GM18505 (cell line): ENCODE measurements at regions not wholly inside any gene's neighbourhood (a gene's known extent, or its start where the extent isn't known, plus 50 kb on each side); places are given as distances from the start of the nearest gene placed in this dataset.

Experiments
- ATAC-seq: cut with Tn5 transposase; IDR thresholded peaks from one replicate; pipeline ENCODE4 v1.9.1; 2021; ENCODE audit not compliant: unreplicated experiment
- POLR2A ChIP-seq: IDR thresholded peaks from 4 replicates; pipeline ENCODE4 v1.6.1; 2011; ENCODE audit warnings: borderline replicate concordance; ENCODE audit not compliant: insufficient read depth, insufficient read length; ENCODE audit errors: extremely low read depth

DNA sequence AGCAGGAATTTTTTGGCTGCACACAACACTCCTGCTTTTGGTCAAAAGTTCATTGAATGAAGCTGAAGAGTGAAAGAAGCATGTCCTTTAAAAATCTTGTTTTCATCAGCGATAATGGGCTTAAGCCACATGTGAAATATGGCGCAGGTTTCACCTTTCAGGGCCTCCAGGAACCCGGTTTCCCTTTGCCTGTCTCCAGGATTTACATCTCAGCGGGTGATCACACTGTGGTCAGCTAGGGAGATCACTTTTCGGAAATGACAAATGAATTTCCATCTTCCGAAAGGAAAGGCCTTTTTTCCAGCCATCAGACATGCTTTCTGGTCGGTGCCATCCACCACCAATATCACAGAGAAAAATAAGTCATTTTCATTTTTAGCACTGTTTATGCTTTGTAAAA, 727.1 kb upstream of the TBX3 start:
- no peak for TF ChIP-seq POLR2A
- ATAC-seq, result no peak

DNA sequence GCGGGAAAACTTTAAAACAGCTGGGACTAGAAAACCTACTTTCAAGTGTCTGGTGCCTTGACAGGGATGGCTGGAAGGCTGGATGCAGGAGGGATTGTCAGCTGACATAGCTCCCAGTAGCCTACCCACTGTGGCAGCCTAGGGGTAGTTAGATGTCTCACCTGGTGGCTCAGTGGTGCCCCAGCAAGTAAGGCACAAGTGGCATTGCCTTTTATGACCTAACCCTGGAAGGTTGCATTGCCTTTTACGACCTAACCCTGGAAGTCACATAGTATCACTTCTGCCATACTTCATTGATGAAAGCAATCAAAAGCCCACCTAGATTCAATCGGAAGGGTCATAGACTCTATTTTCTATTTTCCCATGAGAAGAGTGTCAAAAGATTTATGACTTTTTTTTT, 724.7 kb upstream of the TBX3 start:
- no peak for TF ChIP-seq POLR2A
- no peak for ATAC-seq

- no peak for ATAC-seq
- TF ChIP-seq POLR2A, result no peak
Observed at GRCh38 chr12:115407723-115408122, 723.7 kb upstream of the TBX3 start.

DNA sequence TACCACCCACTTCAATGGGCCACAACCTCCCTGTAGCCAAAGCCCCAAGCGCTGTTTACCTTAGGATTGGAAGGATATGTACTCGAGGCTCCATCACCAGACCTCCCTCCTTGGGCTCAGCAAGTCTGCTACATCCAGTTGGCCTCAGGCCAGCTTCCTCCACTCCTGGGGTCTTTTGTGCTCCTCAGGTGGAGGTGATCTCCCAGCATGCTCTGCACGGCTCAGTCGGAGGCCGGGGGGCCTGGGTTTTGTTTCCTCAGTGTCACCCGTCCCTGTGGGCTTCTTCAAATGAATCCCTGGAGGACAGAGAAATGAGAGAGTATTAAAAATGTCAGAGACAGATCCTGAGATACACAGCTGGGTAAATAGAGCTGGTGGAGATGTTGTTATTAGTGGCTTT, 723.1 kb upstream of the TBX3 start:
- no peak for TF ChIP-seq POLR2A
- ATAC-seq, result no peak

GRCh38 chr12:115405471-115405860, 721.5 kb upstream of the TBX3 start:
- no peak for TF ChIP-seq POLR2A
- ATAC-seq, result no peak

- ATAC-seq, result no peak
- TF ChIP-seq POLR2A, result no peak
Observed at GRCh38 chr12:115404761-115405470, 720.9 kb upstream of the TBX3 start.

DNA sequence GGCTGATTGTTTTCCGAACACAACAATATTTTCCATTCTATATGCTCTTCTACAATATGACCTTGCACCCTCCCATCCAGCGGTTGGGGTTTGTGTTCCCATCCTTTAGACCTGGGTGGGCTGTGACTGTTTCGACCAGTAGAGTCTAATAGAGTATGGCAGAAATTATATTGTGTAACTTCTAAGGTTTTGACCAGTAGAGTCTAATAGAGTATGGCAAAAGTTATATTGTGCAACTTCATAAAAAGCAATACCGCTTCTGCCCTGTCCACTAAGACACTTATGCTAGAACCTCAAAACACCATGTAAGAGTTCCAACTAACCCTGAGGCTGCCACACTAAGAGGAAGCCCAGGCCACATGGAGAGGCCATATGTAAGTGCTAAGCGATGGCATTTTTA, 719.7 kb upstream of the TBX3 start:
- no peak for TF ChIP-seq POLR2A
- no peak for ATAC-seq

- TF ChIP-seq POLR2A, result no peak
- ATAC-seq, result no peak
Observed at GRCh38 chr12:115403253-115403652, 719.3 kb upstream of the TBX3 start.

GRCh38 chr12:115402443-115403180, 718.6 kb upstream of the TBX3 start:
- no peak for TF ChIP-seq POLR2A
- ATAC-seq, result no peak

DNA sequence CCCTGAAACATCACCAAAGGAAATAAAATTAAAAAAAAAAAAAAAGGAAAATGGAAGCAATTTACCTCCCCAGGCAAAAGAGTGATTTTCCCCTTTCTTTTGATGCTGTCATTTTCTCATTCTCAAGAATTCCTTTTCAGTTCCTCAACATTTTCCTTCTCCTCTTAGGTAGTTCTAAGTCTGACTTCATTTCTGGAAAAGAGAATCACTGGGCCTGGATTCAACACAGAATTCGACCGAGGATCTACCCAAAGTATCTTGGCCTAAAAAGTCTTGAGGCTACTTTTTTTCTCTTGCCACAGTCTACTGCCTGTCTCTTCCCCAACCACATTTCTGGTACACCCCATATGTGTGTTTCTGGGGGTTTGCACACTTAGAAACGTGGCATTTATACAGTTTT, 717.8 kb upstream of the TBX3 start:
- no peak for TF ChIP-seq POLR2A
- no peak for ATAC-seq

- ATAC-seq, result no peak
- TF ChIP-seq POLR2A, result no peak
Observed at GRCh38 chr12:115400011-115400410, 716.0 kb upstream of the TBX3 start.

- no peak for TF ChIP-seq POLR2A
- ATAC-seq, result no peak
Observed at GRCh38 chr12:115398311-115398781, 714.4 kb upstream of the TBX3 start.

- no peak for ATAC-seq
Observed at GRCh38 chr12:115396567-115396966, 712.6 kb upstream of the TBX3 start.

More at GRCh38 chr12:115396567-115396966, 712.6 kb upstream of the TBX3 start:
- no peak for TF ChIP-seq POLR2A
